OCI-LY1 (cell line): ENCODE measurements at regions not wholly inside any gene's neighbourhood (a gene's known extent, or its start where the extent isn't known, plus 50 kb on each side); places are given as distances from the start of the nearest gene placed in this dataset.

ENCODE experiments used
- EZH2 ChIP-seq: fragments of 200-600 bp; sonication (generic), shearing (Covaris generic); IDR thresholded peaks from 2 replicates; pipeline ENCODE4 v1.8.0; 2017; ENCODE audit warnings: borderline replicate concordance, mixed run types, mild to moderate bottlenecking, antibody characterized with exemption, low read length, moderate library complexity, mixed read lengths
- TF ChIP-seq, protein P1 (sequence below): fragments of 200-600 bp; sonication (generic), shearing (Covaris generic); IDR thresholded peaks from 2 replicates; pipeline ENCODE4 v1.5.1; 2017; ENCODE audit warnings: mild to moderate bottlenecking, antibody characterized with exemption, low read length, moderate library complexity, mixed read lengths

DNA sequence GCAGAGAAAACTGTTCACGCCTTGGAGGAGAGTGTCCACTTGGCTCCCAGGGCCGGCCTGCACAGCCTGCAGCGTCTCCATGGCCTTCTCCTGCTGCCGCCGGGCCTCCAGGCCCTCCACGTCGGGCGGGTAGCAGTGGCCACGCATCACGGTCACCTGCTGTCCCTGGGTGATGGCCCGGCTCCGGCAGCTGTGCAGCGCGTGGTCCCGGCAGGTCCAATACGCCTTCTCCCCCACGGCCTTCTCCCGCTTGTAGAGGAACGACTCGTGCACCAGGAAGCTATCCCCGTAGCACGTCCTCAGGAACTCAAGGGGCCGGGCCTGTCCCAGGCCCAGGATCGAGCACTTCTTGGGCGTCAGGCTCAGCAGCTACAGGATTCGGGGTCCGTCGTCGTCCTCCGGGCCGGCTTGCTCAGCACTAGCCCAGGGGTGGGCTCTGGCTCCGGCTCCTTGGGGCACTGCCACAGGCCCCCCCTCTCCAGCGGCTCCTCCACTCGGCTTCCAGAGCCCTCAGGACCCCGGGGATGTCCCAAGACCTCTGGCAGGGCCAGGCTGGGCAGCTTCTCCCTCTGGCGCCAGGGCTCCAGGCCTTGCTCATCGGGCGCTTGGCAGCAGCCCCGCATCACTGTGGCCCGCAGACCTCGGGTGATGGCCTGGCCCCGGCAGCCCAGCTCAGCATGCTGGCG, 83.6 kb upstream of the FXR1 start:
- TF ChIP-seq, protein P1, sequence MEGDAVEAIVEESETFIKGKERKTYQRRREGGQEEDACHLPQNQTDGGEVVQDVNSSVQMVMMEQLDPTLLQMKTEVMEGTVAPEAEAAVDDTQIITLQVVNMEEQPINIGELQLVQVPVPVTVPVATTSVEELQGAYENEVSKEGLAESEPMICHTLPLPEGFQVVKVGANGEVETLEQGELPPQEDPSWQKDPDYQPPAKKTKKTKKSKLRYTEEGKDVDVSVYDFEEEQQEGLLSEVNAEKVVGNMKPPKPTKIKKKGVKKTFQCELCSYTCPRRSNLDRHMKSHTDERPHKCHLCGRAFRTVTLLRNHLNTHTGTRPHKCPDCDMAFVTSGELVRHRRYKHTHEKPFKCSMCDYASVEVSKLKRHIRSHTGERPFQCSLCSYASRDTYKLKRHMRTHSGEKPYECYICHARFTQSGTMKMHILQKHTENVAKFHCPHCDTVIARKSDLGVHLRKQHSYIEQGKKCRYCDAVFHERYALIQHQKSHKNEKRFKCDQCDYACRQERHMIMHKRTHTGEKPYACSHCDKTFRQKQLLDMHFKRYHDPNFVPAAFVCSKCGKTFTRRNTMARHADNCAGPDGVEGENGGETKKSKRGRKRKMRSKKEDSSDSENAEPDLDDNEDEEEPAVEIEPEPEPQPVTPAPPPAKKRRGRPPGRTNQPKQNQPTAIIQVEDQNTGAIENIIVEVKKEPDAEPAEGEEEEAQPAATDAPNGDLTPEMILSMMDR: no peak
- TF ChIP-seq EZH2: no peak
